Neural progenitor cell (in vitro differentiated cells): ENCODE measurements at regions not wholly inside any gene's neighbourhood (a gene's known extent, or its start where the extent isn't known, plus 50 kb on each side); places are given as distances from the start of the nearest gene placed in this dataset.

Experiments
- DNase-seq: peaks from one replicate; pipeline ENCODE4 v3.0.0-alpha.2; 2016; ENCODE audit warnings: low spot score
- H2AFZ ChIP-seq: fragments of 200-600 bp; sonication (generic); replicated peaks from 2 replicates; pipeline ENCODE4 v1.6.1; 2016; ENCODE audit warnings: antibody characterized with exemption
- H3F3A ChIP-seq: fragments of 200-600 bp; sonication (generic); 2 replicates; pipeline ENCODE4 v1.6.1; 2016; ENCODE audit warnings: antibody characterized with exemption, low read depth
- H3K27ac ChIP-seq: fragments of 200-600 bp; sonication (generic); 2 replicates; pipeline ENCODE4 v1.5.1; 2016; ENCODE audit warnings: mild to moderate bottlenecking
- H3K27me3 ChIP-seq: fragments of 200-600 bp; sonication (generic); 2 replicates; pipeline ENCODE4 v1.6.1; 2016; ENCODE audit warnings: mild to moderate bottlenecking, moderate library complexity
- H3K36me3 ChIP-seq: fragments of 200-600 bp; sonication (generic); 2 replicates; pipeline ENCODE4 v1.5.1; 2016
- H3K4me1 ChIP-seq: fragments of 200-600 bp; sonication (generic); 2 replicates; pipeline ENCODE4 v1.6.1; 2016; ENCODE audit warnings: mixed run types
- H3K4me2 ChIP-seq: fragments of 200-600 bp; sonication (generic); 2 replicates; pipeline ENCODE4 v1.6.1; 2016
- H3K4me3 ChIP-seq: fragments of 200-600 bp; sonication (generic); 2 replicates; pipeline ENCODE4 v1.5.1; 2016
- H3K79me2 ChIP-seq: fragments of 200-600 bp; sonication (generic); 2 replicates; pipeline ENCODE4 v1.6.1; 2016; ENCODE audit warnings: low read depth
- H3K9ac ChIP-seq: fragments of 200-600 bp; sonication (generic); 2 replicates; pipeline ENCODE4 v1.6.1; 2016
- H3K9me3 ChIP-seq: fragments of 200-600 bp; sonication (generic); 2 replicates; pipeline ENCODE4 v1.5.1; 2016; ENCODE audit warnings: low read depth
- H4K20me1 ChIP-seq: fragments of 200-600 bp; sonication (generic); 2 replicates; pipeline ENCODE4 v1.6.1; 2016; ENCODE audit warnings: low read depth
- H3K27ac Mint-ChIP-seq: 3 replicates; pipeline ENCODE4 v1.8.0; 2021; ENCODE audit warnings: mixed read lengths
- H3K27me3 Mint-ChIP-seq: 2 replicates; pipeline ENCODE4 v1.8.0; 2022; ENCODE audit warnings: low read depth, mild to moderate bottlenecking, inconsistent platforms, moderate library complexity, mixed read lengths; ENCODE audit not compliant: insufficient read depth
- H3K36me3 Mint-ChIP-seq: 3 replicates; pipeline ENCODE4 v1.8.0; 2021; ENCODE audit warnings: mixed read lengths
- H3K4me1 Mint-ChIP-seq: 3 replicates; pipeline ENCODE4 v1.8.0; 2021; ENCODE audit warnings: mixed read lengths
- H3K4me3 Mint-ChIP-seq: 3 replicates; pipeline ENCODE4 v1.8.0; 2021; ENCODE audit warnings: mild to moderate bottlenecking, moderate library complexity, mixed read lengths
- H3K9me3 Mint-ChIP-seq: 3 replicates; pipeline ENCODE4 v1.8.0; 2020; ENCODE audit warnings: mixed read lengths
- CTCF ChIP-seq: fragments of 200-600 bp; sonication (generic); IDR thresholded peaks from 2 replicates; pipeline ENCODE4 v1.5.1; 2017; ENCODE audit warnings: antibody characterized with exemption, mild to moderate bottlenecking
- EZH2 ChIP-seq: fragments of 200-600 bp; sonication (generic); IDR thresholded peaks from 2 replicates; pipeline ENCODE4 v1.6.1; 2017; ENCODE audit warnings: antibody characterized with exemption, mild to moderate bottlenecking, moderate library complexity
- EZH2phosphoT487 ChIP-seq: fragments of 200-600 bp; sonication (generic); IDR thresholded peaks from 2 replicates; pipeline ENCODE4 v1.6.1; 2017; ENCODE audit warnings: antibody characterized with exemption

- H3K4me1 Mint-ChIP-seq: peaks cover 44% of the 10 kb centered on the region
- H3K27ac Mint-ChIP-seq: peak overlapping the region; percentile 26
- Histone ChIP-seq H3K4me1 (peaks cover 39% of the 10 kb centered on the region), H3K4me3 (no peak overlapping the region), H3K36me3 (no peaks in the 10 kb centered on the region), H3K4me2 (peak overlapping the region; percentile 8), H3K9ac (no peak overlapping the region), H3K9me3 (no peaks in the 10 kb centered on the region), H3K27ac (peak overlapping the region; percentile 81), H3F3A (peaks cover 49% of the 10 kb centered on the region), H4K20me1 (no peaks in the 10 kb centered on the region), H3K79me2 (no peaks in the 10 kb centered on the region), H2AFZ (peak overlapping the region; percentile 78), H3K27me3 (no peaks in the 10 kb centered on the region)
- DNase-seq: peak; percentile 49
- peaks cover 6% of the 10 kb centered on the region for H3K27me3 Mint-ChIP-seq
- H3K9me3 Mint-ChIP-seq: peaks cover 10% of the 10 kb centered on the region
- H3K36me3 Mint-ChIP-seq: no peaks in the 10 kb centered on the region
- no peak overlapping the region for H3K4me3 Mint-ChIP-seq
- TF ChIP-seq CTCF (no peak), EZH2phosphoT487 (no peak), EZH2 (no peak)
These were observed 63.3 kb upstream of the WDR26 start for GRCh38 chr1:224497714-224498573.

GRCh38 chr1:224498574-224499170 is 64.1 kb upstream of the WDR26 start:
- H3K27me3 ChIP-seq: no peaks in the 10 kb centered on the region
- Mint-ChIP-seq H3K27me3 (peaks cover 6% of the 10 kb centered on the region), H3K4me1 (peaks cover 52% of the 10 kb centered on the region), H3K27ac (peak overlapping the region; percentile 26), H3K36me3 (no peaks in the 10 kb centered on the region), H3K4me3 (peak overlapping the region; percentile 56), H3K9me3 (peaks cover 10% of the 10 kb centered on the region)
- H3K79me2 ChIP-seq: no peaks in the 10 kb centered on the region
- TF ChIP-seq EZH2phosphoT487: no peak
- no peak for TF ChIP-seq CTCF
- no peak for TF ChIP-seq EZH2
- peak overlapping the region; percentile 81 for H3K27ac ChIP-seq
- H3K9me3 ChIP-seq: no peaks in the 10 kb centered on the region
- H4K20me1 ChIP-seq: no peaks in the 10 kb centered on the region
- H3K4me1 ChIP-seq: peaks cover 47% of the 10 kb centered on the region
- H3K9ac ChIP-seq: no peak overlapping the region
- peaks cover 56% of the 10 kb centered on the region for H3F3A ChIP-seq
- no peaks in the 10 kb centered on the region for H3K36me3 ChIP-seq
- peak overlapping the region; percentile 78 for H2AFZ ChIP-seq
- DNase-seq: peak; percentile 54
- peak overlapping the region; percentile 8 for H3K4me2 ChIP-seq
- no peak overlapping the region for H3K4me3 ChIP-seq

- H3K36me3 Mint-ChIP-seq: no peaks in the 10 kb centered on the region
- DNase-seq: no peak
- H2AFZ ChIP-seq: no peak overlapping the region
- peaks cover 6% of the 10 kb centered on the region for H3K27me3 Mint-ChIP-seq
- no peak overlapping the region for H3K27ac ChIP-seq
- peaks cover 57% of the 10 kb centered on the region for H3K4me1 Mint-ChIP-seq
- no peaks in the 10 kb centered on the region for H3K79me2 ChIP-seq
- H3K4me3 Mint-ChIP-seq: no peak overlapping the region
- H3K9ac ChIP-seq: no peak overlapping the region
- no peaks in the 10 kb centered on the region for H3K27me3 ChIP-seq
- no peak overlapping the region for H3K27ac Mint-ChIP-seq
- H4K20me1 ChIP-seq: no peaks in the 10 kb centered on the region
- peaks cover 62% of the 10 kb centered on the region for H3F3A ChIP-seq
- no peaks in the 10 kb centered on the region for H3K9me3 ChIP-seq
- peak overlapping the region; percentile 8 for H3K4me2 ChIP-seq
- H3K4me1 ChIP-seq: peaks cover 52% of the 10 kb centered on the region
- TF ChIP-seq EZH2: no peak
- no peak for TF ChIP-seq EZH2phosphoT487
- no peak for TF ChIP-seq CTCF
- H3K4me3 ChIP-seq: no peak overlapping the region
- no peaks in the 10 kb centered on the region for H3K36me3 ChIP-seq
- peaks cover 10% of the 10 kb centered on the region for H3K9me3 Mint-ChIP-seq
These were observed 64.6 kb upstream of the WDR26 start for GRCh38 chr1:224499204-224499603.
